Liver (tissue), 8 donors: ENCODE measurements at regions not wholly inside any gene's neighbourhood (a gene's known extent, or its start where the extent isn't known, plus 50 kb on each side); places are given as distances from the start of the nearest gene placed in this dataset.

Source experiments
- DNase-seq: peaks from one replicate; pipeline ENCODE4 v3.0.0-alpha.2; 2017; ENCODE audit warnings: low spot score
- H3K27ac ChIP-seq, 2 donors: one replicate each; pipeline ENCODE4 v1.7.0; 2013; ENCODE audit warnings: inconsistent platforms in 2 of 2, low read length in 2 of 2, control low read depth in 1 of 2, low read depth in 1 of 2, mild to moderate bottlenecking in 1 of 2
- H3K27me3 ChIP-seq, 4 donors: one replicate each; pipeline versions ENCODE4 v1.6.1 to v1.7.0; 2013; ENCODE audit warnings: low read length in 3 of 4, inconsistent platforms in 1 of 4, mild to moderate bottlenecking in 1 of 4, moderate library complexity in 1 of 4; ENCODE audit not compliant: control insufficient read depth in 4 of 4, insufficient read depth in 4 of 4
- H3K36me3 ChIP-seq, 4 donors: one replicate each; pipeline versions ENCODE4 v1.6.1 to v1.7.0; 2013; ENCODE audit warnings: low read length in 3 of 4, mild to moderate bottlenecking in 3 of 4, low read depth in 1 of 4, moderate library complexity in 1 of 4; ENCODE audit not compliant: control insufficient read depth in 4 of 4, insufficient read depth in 3 of 4
- H3K4me1 ChIP-seq, 4 donors: one replicate each; pipeline versions ENCODE4 v1.6.1 to v1.7.0; 2013; ENCODE audit warnings: low read length in 3 of 4, mild to moderate bottlenecking in 3 of 4, moderate library complexity in 1 of 4; ENCODE audit not compliant: control insufficient read depth in 4 of 4, insufficient read depth in 4 of 4
- H3K4me3 ChIP-seq, 3 donors: one replicate each; pipeline versions ENCODE4 v1.6.1 to v1.7.0; 2013; ENCODE audit warnings: low read length in 3 of 3, control low read depth in 1 of 3, low read depth in 1 of 3, mild to moderate bottlenecking in 1 of 3
- H3K9ac ChIP-seq, 2 donors: one replicate each; pipeline ENCODE4 v1.7.0; 2013; ENCODE audit warnings: low read length in 2 of 2, mild to moderate bottlenecking in 2 of 2, moderate library complexity in 2 of 2, control low read depth in 1 of 2, low read depth in 1 of 2
- H3K9me3 ChIP-seq, 4 donors: one replicate each; pipeline versions ENCODE4 v1.6.1 to v1.7.0; 2013; ENCODE audit warnings: low read length in 3 of 4; ENCODE audit not compliant: control insufficient read depth in 4 of 4
- EGR1 ChIP-seq, 2 donors: IDR thresholded peaks; 2 replicates each; pipeline ENCODE4 v1.6.1; 2016 to 2018; ENCODE audit warnings: antibody characterized with exemption in 2 of 2, low read depth in 2 of 2
- FOXA1 ChIP-seq: IDR thresholded peaks from 2 replicates; pipeline ENCODE4 v1.6.1; 2016; ENCODE audit warnings: antibody characterized with exemption
- FOXA2 ChIP-seq: IDR thresholded peaks from 2 replicates; pipeline ENCODE4 v1.6.1; 2016; ENCODE audit warnings: antibody characterized with exemption
- GABPA ChIP-seq, 2 donors: IDR thresholded peaks in 1 of 2; conservative IDR thresholded peaks in 1 of 2; 2 replicates each; pipeline ENCODE4 v1.6.1; 2016; ENCODE audit warnings: antibody characterized with exemption in 2 of 2, mild to moderate bottlenecking in 1 of 2, moderate library complexity in 1 of 2
- HNF4A ChIP-seq, 2 donors: conservative IDR thresholded peaks; 2 replicates each; pipeline ENCODE4 v1.6.1; 2016; ENCODE audit warnings: antibody characterized with exemption in 2 of 2, mild to moderate bottlenecking in 2 of 2
- HNF4G ChIP-seq: IDR thresholded peaks from 2 replicates; pipeline ENCODE4 v1.6.1; 2016; ENCODE audit warnings: antibody characterized with exemption
- JUND ChIP-seq, 2 donors: IDR thresholded peaks; 2 replicates each; pipeline ENCODE4 v1.6.1; 2016; ENCODE audit warnings: antibody characterized with exemption in 2 of 2
- NR2F2 ChIP-seq: IDR thresholded peaks from 2 replicates; pipeline ENCODE4 v1.6.1; 2016; ENCODE audit warnings: antibody characterized with exemption
- RAD21 ChIP-seq, 2 donors: IDR thresholded peaks; 2 replicates each; pipeline ENCODE4 v1.6.1; 2016; ENCODE audit warnings: antibody characterized with exemption in 2 of 2, mild to moderate bottlenecking in 2 of 2
- RXRA ChIP-seq, 2 donors: IDR thresholded peaks; 2 replicates each; pipeline ENCODE4 v1.6.1; 2017 to 2018; ENCODE audit warnings: antibody characterized with exemption in 2 of 2, mild to moderate bottlenecking in 1 of 2
- SP1 ChIP-seq: IDR thresholded peaks from 2 replicates; pipeline ENCODE4 v1.6.1; 2018; ENCODE audit warnings: antibody characterized with exemption, mild to moderate bottlenecking
- TAF1 ChIP-seq: conservative IDR thresholded peaks from 2 replicates; pipeline ENCODE4 v1.6.1; 2016; ENCODE audit warnings: antibody characterized with exemption, mild to moderate bottlenecking
- YY1 ChIP-seq: IDR thresholded peaks from 2 replicates; pipeline ENCODE4 v1.6.1; 2016; ENCODE audit warnings: antibody characterized with exemption, mild to moderate bottlenecking
- WGBS: extraction: QIAGEN DNeasy Blood & Tissue Kit; methylation state at CpG from one replicate; pipeline ENCODE4 v1.1.7; 2013; 5-methylcytosine and 5-hydroxymethylcytosine counted together
- TF ChIP-seq, protein P1 (sequence below): fragments of 150-350 bp; IDR thresholded peaks from 2 replicates; pipeline ENCODE4 v1.5.1; 2017; ENCODE audit warnings: improper control_type of control experiment, low read depth, low read length; ENCODE audit not compliant: missing input control
- TF ChIP-seq, protein P2 (sequence below): IDR thresholded peaks from 2 replicates; pipeline ENCODE4 v1.6.1; 2016; ENCODE audit warnings: antibody characterized with exemption
- TF ChIP-seq, protein P3 (sequence below): IDR thresholded peaks from 2 replicates; pipeline ENCODE4 v1.6.1; 2016; ENCODE audit warnings: antibody characterized with exemption, mild to moderate bottlenecking
- TF ChIP-seq, protein P4 (sequence below): IDR thresholded peaks from 2 replicates; pipeline ENCODE4 v1.6.1; 2016; ENCODE audit warnings: antibody characterized with exemption
- TF ChIP-seq, protein P5 (sequence below): IDR thresholded peaks from 2 replicates; pipeline ENCODE4 v1.6.1; 2016; ENCODE audit warnings: antibody characterized with exemption
- donor health status: healthy.
- donor health status: healthy.
- donor health status: healthy.
- donor health status: healthy.
- donor health status: healthy.

DNA sequence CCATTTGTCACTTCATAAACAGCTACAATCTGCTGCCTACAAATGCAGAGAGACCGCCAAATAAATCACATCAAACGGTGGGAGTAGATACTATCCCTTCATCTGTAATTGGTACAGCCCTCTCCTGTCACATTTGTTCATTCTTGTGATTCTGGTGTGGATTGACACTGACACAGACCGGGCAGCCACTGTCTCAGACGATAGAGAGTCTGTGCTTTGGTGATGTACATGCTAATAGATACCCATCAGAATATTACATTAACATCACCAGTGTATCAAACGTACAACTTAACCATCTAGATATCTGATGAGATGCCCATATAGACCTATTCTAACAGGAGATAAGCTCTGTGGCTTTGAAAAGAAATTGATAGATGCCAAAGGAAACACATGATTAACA lies 419.7 kb upstream of the ZEB2 start:
- Histone ChIP-seq H3K4me1 (peaks cover 0 to 15% (median 4%) of the 10 kb centered on the region in 4 donors), H3K27ac (no peak overlapping the region), H3K9me3 (no peaks in the 10 kb centered on the region), H3K27me3 (no peaks in the 10 kb centered on the region), H3K36me3 (no peaks in the 10 kb centered on the region), H3K9ac (no peak overlapping the region), H3K4me3 (no peak overlapping the region)
- TF ChIP-seq, protein P1, sequence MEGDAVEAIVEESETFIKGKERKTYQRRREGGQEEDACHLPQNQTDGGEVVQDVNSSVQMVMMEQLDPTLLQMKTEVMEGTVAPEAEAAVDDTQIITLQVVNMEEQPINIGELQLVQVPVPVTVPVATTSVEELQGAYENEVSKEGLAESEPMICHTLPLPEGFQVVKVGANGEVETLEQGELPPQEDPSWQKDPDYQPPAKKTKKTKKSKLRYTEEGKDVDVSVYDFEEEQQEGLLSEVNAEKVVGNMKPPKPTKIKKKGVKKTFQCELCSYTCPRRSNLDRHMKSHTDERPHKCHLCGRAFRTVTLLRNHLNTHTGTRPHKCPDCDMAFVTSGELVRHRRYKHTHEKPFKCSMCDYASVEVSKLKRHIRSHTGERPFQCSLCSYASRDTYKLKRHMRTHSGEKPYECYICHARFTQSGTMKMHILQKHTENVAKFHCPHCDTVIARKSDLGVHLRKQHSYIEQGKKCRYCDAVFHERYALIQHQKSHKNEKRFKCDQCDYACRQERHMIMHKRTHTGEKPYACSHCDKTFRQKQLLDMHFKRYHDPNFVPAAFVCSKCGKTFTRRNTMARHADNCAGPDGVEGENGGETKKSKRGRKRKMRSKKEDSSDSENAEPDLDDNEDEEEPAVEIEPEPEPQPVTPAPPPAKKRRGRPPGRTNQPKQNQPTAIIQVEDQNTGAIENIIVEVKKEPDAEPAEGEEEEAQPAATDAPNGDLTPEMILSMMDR: no peak
- TF ChIP-seq, protein P2, sequence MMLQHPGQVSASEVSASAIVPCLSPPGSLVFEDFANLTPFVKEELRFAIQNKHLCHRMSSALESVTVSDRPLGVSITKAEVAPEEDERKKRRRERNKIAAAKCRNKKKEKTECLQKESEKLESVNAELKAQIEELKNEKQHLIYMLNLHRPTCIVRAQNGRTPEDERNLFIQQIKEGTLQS: no peak
- no peak for TF ChIP-seq EGR1 (IDR thresholded peaks at IDR 0.05; ENCODE audit: low read depth in 2 of 2)
- no peak for TF ChIP-seq FOXA2
- no peak for TF ChIP-seq HNF4G
- TF ChIP-seq, protein P3, sequence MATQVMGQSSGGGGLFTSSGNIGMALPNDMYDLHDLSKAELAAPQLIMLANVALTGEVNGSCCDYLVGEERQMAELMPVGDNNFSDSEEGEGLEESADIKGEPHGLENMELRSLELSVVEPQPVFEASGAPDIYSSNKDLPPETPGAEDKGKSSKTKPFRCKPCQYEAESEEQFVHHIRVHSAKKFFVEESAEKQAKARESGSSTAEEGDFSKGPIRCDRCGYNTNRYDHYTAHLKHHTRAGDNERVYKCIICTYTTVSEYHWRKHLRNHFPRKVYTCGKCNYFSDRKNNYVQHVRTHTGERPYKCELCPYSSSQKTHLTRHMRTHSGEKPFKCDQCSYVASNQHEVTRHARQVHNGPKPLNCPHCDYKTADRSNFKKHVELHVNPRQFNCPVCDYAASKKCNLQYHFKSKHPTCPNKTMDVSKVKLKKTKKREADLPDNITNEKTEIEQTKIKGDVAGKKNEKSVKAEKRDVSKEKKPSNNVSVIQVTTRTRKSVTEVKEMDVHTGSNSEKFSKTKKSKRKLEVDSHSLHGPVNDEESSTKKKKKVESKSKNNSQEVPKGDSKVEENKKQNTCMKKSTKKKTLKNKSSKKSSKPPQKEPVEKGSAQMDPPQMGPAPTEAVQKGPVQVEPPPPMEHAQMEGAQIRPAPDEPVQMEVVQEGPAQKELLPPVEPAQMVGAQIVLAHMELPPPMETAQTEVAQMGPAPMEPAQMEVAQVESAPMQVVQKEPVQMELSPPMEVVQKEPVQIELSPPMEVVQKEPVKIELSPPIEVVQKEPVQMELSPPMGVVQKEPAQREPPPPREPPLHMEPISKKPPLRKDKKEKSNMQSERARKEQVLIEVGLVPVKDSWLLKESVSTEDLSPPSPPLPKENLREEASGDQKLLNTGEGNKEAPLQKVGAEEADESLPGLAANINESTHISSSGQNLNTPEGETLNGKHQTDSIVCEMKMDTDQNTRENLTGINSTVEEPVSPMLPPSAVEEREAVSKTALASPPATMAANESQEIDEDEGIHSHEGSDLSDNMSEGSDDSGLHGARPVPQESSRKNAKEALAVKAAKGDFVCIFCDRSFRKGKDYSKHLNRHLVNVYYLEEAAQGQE: no peak
- TF ChIP-seq TAF1: no peak
- no peak for TF ChIP-seq SP1
- TF ChIP-seq FOXA1: no peak
- TF ChIP-seq, protein P4, sequence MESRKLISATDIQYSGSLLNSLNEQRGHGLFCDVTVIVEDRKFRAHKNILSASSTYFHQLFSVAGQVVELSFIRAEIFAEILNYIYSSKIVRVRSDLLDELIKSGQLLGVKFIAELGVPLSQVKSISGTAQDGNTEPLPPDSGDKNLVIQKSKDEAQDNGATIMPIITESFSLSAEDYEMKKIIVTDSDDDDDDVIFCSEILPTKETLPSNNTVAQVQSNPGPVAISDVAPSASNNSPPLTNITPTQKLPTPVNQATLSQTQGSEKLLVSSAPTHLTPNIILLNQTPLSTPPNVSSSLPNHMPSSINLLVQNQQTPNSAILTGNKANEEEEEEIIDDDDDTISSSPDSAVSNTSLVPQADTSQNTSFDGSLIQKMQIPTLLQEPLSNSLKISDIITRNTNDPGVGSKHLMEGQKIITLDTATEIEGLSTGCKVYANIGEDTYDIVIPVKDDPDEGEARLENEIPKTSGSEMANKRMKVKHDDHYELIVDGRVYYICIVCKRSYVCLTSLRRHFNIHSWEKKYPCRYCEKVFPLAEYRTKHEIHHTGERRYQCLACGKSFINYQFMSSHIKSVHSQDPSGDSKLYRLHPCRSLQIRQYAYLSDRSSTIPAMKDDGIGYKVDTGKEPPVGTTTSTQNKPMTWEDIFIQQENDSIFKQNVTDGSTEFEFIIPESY: no peak
- TF ChIP-seq JUND (IDR thresholded peaks at IDR 0.05): no peak
- TF ChIP-seq GABPA (IDR thresholded peaks at IDR 0.05 in 1 of 2, conservative IDR thresholded peaks at IDR 0.05 in 1 of 2): no peak
- no peak for TF ChIP-seq YY1
- no peak for TF ChIP-seq RAD21 (IDR thresholded peaks at IDR 0.05)
- TF ChIP-seq HNF4A (conservative IDR thresholded peaks at IDR 0.05): no peak
- no peak for TF ChIP-seq RXRA (IDR thresholded peaks at IDR 0.05)
- TF ChIP-seq, protein P5, sequence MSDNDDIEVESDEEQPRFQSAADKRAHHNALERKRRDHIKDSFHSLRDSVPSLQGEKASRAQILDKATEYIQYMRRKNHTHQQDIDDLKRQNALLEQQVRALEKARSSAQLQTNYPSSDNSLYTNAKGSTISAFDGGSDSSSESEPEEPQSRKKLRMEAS: no peak
- no peak for TF ChIP-seq NR2F2
- no peak for DNase-seq
- 86% methylated on average over 5 of the region's 5 CpGs for WGBS
